ENCODE measurements at regions not wholly inside any gene's neighbourhood (a gene's known extent, or its start where the extent isn't known, plus 50 kb on each side); places are given as distances from the start of the nearest gene placed in this dataset.

DNA sequence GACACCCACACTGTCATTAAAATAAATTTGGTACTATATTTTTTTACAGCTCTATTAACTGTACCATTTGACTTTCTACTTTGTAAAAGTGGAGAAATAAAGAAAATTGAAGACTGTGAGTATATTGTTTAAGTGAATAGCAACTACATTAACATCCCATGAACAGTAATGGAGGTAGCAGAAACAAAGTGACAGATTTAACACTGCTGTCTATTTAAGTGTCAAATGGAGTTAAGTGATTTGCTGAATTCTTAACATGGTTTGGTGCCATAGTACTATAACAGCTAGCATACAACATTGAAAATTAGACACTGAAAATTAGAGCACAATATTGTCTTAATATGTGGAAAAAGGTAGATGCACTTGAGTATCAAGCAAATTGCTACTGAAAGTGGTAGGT is 76.2 kb downstream of the C4orf33 start:
- no peak for TF ChIP-seq ZFX (IDR thresholded peaks at IDR 0.05; ENCODE audit: borderline replicate concordance)
- TF ChIP-seq, protein P1, sequence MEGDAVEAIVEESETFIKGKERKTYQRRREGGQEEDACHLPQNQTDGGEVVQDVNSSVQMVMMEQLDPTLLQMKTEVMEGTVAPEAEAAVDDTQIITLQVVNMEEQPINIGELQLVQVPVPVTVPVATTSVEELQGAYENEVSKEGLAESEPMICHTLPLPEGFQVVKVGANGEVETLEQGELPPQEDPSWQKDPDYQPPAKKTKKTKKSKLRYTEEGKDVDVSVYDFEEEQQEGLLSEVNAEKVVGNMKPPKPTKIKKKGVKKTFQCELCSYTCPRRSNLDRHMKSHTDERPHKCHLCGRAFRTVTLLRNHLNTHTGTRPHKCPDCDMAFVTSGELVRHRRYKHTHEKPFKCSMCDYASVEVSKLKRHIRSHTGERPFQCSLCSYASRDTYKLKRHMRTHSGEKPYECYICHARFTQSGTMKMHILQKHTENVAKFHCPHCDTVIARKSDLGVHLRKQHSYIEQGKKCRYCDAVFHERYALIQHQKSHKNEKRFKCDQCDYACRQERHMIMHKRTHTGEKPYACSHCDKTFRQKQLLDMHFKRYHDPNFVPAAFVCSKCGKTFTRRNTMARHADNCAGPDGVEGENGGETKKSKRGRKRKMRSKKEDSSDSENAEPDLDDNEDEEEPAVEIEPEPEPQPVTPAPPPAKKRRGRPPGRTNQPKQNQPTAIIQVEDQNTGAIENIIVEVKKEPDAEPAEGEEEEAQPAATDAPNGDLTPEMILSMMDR (IDR thresholded peaks at IDR 0.05) = no peak
